ENCODE measurements at regions not wholly inside any gene's neighbourhood (a gene's known extent, or its start where the extent isn't known, plus 50 kb on each side); places are given as distances from the start of the nearest gene placed in this dataset.

DNA sequence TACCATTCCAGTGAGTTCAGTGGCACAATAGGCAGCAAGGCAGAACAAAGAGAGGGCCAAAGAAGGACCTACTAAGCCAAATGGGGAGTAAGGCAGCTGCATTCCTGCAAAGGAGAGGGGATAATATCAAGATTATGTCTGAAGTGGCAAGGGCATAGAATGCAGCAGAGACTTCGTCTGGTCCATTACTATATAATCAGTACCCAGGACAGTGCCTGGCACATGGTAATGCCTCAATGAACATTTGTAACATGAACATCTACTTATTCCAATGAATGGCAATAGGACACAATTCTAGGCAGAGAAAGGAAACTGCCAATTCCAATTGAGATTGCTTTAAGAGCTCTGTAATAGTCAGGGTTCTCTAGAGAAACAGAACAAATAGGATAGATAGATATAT, 82.1 kb upstream of the STAC start:
- no peak for DNase-seq

DNA sequence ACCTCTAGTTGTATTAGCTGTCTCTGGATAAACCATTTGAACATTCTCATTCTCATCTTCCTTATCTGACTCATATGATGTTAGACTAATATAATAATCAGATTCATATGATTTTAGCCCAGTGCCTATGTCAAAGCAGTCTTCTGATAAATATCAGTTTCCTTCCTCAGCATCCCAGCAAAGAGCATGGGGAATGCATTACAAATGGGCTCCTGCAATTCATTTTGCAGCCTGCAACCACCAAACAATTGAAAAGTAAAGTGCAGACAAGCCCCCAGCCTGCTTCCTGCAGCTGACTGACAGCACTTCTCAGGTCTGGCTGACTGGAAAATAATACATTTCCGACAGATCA, 78.2 kb upstream of the STAC start:
- no peak for DNase-seq

DNA sequence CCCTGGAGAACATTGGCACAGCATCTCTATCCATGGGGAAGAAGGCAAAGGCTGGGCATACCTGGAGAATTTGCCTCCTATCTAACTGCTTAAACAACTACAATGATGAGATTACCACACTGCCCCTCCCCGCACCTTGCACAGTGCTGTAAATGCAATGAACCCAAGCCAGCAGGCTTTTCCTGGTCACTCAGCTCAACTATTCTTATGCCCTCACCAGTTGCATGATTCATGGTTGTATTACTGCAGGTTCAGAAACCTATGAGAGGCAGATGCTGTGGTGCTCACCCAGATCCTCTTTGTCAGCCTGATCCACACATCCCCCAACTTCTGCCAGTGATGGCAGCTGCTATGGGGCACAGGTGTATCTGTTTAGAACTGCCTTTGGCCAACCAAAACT, 77.7 kb upstream of the STAC start:
- DNase-seq, result no peak

DNA sequence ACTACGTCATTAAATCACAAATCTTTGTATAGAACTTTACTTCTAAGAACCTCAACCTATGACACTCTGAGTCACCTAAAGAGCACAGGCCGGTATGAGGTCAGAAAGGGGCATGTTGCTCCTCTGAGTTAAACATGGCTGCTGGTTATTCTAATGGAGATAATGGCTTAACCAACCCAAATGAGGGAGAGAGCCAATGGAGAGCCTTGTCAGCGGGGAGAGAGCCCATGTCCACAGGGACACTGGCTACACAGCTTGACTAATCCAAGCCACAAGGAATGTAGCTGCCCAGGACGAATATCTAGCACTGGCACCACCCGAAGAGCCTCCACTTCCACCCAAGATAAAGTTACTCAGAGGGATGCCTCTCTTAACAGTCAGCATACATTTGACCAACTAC, 77.0 kb upstream of the STAC start:
- no peak for DNase-seq

DNA sequence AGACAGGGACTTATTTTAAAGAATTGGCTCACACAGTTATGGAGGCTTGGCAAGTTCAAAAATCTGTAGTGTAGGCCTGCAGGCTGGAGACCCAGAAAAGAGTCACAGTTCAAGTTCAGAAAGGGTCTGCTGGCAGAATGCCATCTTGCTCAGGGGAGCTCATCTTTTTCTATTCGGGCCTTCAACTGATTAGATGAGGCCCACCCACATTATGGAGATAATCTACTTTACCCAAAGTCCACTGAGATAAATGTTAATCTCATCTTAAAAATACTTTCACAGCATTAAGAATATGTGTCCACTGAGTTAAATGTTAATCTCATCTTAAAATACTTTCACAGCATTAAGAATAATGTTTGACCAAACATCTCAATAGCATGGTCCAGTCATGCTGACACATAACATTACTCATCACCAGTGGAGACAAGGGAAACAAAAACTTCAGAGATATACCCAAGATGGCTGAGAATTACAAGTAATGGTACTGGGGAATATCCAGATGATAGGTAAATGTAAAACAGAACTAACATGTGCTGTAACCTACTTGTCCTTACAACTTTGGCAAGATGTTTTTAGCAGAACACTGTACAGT, 74.3 kb upstream of the STAC start:
- no peak for DNase-seq

DNA sequence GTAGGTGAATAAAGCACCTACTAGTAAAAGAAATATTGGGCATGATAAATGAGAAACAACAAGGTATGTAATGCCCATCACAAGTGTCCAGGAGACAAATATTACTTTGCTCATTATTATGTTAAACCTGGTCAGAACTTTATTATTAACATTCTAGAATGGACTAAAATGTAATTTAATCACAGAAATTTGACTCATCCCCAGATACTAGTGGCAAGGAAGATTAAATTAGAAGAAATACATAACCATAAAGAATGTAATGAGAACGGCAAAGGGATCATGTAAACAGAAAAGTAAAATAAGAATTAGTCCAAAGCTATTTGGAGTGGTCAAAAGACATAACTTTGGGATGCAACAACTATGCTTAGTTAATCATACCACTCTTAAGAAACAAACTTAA, 71.2 kb upstream of the STAC start:
- no peak for DNase-seq

DNA sequence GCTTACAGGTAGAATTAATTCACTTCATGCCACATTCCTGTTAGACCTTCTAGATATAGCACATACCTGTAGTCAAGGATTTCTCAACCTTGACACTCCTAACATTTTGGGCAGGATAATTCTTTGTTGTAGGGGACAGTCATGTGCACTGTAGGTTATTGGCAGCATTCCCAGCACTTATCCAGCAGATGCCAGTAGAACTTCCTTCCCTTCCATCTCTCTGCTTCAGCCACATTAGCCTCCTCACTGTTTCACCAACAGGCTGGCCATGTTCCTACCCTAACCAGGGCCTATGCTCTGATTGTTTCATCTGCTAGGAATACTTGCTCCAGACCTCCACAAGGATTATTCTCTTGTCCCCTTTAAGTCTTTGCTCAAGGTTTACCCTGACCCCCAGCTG, 68.0 kb upstream of the STAC start:
- DNase-seq, result no peak

DNA sequence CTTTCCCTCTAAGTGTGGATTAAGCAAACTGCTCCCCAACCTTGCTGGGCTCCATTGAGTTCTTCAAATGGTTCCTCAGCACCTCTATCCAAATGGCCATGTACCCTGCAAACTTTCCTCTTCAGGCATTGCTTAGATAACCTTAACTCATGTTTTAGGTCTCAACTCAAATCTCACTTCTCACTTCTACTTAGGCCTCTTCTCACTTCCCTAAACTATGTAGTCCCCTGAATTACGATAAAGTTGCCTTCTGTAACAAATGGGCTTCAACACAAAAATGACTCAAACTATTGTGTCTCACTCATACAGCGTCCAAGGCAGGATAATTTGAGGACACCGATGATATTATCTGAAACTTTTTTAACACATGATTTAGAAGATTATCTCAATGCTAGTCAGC, 62.4 kb upstream of the STAC start:
- no peak for DNase-seq

DNA sequence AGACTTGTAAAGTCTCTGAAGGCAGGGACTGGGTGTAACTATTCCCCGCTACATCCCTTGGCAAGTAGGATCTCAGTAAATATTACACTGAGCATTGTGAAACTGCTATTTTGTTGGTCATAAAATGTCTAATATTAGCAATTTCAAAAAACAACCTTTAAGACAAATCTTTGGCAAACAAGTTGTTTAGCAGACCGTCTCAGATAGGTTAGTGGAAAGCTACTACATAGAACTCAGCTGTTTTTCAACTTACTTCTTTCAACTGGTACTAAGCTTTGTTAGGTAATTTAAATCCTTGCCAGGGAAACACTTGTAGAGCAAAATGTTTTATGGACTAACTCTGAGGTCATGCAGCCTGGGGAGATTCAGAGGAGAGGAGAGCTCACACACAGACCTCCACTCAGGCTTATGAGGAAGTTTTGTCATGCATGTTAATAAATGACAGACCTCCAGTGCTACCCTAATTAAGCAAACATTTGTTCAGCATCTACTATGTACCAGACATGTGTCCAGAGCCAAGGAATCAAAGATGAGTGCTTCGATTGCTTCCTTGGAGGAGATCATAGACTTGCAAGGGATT, 61.6 kb upstream of the STAC start:
- no peak for DNase-seq

DNA sequence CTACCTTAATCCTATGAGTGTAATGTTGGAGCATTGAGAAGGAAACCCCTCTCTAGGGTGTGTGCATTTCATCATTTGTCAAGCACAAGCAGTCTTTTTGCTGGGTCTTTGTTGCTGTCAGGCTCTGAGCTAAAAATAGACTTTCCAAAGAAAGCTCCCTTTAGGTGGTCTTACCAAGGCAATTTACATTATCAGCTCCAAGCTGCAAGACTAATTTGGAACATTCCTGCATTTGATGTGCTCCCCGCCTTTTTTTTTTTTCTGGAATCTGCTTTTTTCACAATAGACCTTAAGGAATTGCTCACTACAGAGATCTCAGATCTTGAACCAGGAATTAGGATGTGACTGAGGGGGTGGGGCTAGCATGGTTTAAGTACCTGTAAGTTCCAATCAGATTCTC, 60.6 kb upstream of the STAC start:
- no peak for DNase-seq
